HK-2 (cell line): ENCODE measurements at regions not wholly inside any gene's neighbourhood (a gene's known extent, or its start where the extent isn't known, plus 50 kb on each side); places are given as distances from the start of the nearest gene placed in this dataset.

ENCODE experiments used
- DNase-seq: peaks from one replicate; pipeline ENCODE4 v3.0.0-alpha.2; 2018; ENCODE audit not compliant: unreplicated experiment

DNA sequence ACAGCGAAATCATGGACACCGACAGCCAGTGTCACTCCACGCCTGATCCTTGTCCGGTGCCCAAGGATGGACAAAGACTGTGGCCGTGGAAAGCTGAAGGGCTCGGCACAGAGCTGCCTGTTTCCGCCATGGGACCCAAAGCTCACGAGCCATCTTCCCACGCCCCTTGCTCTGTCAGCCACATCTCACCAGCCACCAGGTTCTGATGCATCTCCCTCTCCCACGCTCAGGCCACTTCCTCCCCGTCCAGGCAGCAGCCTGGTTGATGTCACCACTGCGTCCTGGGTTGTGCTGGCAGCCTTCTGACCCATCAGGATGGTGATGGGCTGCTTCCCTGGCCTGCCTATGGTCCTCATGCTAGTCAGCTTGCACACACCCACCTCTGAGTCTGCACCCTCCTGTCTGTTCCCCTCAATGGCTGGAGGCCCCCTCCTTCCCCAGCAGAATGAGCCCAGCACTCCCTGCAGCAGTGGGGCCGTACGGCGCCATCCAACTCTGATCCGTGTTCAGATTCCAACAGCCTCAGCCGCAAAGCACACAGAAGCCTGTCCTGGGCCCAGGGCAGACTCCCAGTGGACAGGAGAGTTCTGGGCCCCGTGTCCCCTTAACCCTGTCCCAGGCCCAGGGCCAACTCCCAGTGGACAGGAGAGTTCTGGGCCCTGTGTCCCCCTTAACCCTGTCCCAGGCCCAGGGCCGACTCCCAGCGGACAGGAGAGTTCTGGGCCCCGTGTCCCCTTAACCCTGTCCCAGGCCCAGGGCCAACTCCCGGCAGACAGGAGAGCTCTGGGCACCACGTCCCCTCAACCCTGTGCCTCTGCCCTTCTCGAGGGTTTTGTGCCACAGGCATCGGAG is 259.5 kb downstream of the BRD1 start:
- DNase-seq: no peak

DNA sequence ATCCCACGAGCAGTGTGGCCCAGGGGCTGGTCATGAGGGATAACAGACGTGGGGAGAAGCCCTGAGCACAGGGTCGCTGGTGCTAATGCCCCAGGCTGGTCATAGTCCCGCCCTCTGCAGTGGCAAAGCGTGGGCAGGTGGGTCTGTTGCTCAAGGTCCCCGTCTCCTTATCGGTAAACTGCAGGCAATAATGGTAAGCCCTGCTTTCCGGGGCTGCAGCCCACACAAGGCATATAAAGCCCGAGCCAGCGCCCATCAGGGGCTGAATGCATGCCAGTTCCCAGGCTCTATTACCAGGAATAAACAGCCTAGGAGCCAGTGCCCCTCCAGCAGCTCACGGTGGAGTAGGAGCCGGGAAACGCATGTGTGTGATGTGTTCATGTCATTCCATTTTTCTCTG is 261.0 kb downstream of the BRD1 start:
- no peak for DNase-seq

DNA sequence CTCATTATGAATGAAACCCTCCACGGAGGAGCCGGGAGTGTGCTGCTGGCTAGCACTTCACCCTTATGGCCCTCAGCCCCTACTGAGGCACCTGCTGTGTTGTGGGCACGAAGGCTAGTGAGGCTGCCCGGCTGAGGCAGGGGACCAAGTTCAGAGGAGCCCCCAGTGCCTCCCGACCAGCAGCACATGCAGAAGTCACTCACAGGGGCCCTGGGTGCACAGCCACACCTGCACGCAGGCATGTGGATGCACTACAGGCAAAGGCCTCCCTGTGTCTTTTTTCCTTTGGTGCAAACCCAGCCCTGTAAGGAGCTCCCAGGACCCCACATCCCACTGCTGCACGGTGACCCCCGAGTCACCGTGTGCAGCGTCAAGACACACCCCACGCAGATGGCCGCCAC is 261.5 kb downstream of the BRD1 start:
- DNase-seq: no peak

- no peak for DNase-seq
Measured at GRCh38 chr22:49565516-49565855, 262.2 kb downstream of the BRD1 start.

- no peak for DNase-seq
Measured at GRCh38 chr22:49564666-49565515, 262.8 kb downstream of the BRD1 start.

- no peak for DNase-seq
Measured at GRCh38 chr22:49564054-49564453, 263.6 kb downstream of the BRD1 start.

DNA sequence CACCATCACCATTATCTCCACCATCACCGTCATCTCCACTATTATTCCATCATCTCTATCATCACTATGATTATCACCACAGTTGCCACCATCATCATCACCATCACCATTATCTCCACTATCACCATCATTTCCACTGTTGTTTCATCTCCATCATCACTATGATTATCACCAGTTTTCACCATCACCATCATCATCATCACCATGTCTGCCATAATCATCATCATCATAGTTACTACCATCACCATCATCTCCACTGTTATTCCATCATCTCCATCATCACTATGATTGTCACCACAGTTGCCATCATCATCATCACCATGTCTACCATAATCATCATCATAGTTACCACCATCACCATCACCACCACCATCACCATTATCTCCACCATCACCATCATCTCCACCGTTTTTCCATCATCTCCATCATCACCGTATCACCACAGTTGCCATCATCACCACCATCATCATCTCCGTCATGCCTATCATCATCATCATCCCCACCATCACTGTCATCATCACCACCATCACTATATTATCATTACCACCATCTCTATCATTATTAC is 264.9 kb downstream of the BRD1 start:
- no peak for DNase-seq

DNA sequence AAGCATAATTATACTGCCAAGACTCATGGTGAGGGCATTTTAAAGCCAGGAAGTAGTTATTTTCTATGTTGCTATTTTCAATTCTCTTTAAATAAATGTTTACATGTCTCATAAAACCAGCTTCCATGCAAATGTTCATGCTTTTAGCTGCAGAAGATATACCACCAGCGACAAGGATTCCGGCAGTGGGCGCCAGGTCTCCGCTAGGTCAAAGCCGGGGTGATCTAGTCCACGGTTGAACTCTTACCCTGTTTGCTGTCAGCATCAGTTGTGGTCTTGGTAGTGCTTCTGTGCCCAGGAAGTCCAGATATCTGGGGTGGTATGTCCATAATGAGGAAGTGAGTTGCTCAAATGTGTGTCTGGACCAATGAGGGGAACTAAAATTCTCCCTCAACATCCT is 265.7 kb downstream of the BRD1 start:
- DNase-seq: no peak

DNA sequence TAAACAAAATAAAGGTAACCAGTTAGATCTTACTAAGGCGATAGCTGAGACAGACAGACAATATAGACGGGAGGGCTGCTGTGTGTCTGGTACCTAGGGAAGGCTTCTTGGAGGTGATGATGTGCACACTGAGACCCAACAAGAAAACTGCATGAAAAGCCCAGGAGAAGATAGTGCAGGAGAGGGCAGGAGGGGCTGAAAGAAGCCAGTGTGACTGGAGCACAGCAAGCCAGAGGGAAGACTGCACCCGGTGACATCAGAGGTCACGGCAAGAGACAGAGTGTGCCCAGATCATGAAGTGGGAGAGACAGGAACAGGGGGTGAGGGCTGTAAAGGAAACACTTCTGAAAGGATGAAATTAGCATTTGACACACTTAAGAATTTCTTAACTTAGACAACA is 266.3 kb downstream of the BRD1 start:
- no peak for DNase-seq

GRCh38 chr22:49555526-49555925 is 272.1 kb downstream of the BRD1 start:
- DNase-seq: no peak

DNA sequence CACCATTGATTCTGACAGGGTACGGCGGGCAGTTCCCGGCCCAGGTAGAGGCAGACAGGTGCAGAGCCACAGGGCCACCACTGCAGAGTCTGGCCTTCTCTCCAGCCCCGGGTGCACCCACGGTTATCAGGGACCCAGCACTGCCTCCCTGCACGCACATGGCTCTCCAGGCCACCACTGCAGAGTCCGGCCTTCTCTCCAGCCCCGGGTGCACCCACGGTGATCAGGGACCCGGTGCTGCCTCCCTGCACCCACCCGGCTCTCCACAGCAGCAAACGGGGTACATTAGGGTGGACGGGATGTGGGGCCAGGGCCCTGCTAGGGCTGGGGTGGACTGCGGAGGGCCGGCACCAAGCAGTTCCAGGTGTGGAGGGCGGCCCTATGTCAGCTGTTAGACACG is 272.9 kb downstream of the BRD1 start:
- no peak for DNase-seq

- no peak for DNase-seq
Measured at GRCh38 chr22:49554296-49554625, 273.4 kb downstream of the BRD1 start.

DNA sequence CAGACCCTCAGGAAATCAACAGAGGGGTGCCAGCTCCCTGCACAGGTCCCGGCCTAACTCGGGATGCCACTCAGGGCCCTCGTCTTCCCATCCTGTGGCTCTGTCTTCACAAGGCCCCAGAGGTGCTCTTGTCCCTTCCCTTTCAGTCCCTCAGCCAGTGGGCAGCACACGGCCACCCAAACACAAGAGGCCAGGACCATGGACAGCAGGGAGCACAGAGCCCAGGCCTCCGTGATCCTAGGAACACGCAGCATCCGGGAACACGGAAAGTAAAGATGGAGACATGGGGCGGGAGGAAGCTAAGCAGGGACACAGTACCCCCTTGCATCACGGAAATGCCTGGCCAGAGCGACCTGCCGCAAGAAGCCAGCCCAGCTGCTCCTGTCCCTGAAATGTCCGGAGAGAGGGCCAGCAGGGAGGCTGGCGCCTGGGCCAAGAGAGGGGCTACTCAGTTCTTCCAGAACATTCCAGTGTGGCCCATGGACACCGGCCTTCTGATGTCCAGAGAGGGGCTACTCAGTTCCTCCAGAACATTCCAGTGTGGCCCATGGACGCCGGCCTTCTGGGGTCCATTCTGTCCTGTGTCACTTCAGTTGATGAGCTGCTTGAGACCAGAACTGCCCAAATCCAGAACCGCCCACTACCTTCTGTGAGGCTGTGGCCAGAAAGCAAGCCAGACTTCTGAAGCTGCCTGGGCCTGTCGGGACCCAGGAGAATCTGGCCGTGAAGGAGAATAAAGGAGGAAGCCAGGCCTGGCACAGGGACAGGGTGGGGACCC is 274.0 kb downstream of the BRD1 start:
- DNase-seq: no peak

GRCh38 chr22:49553076-49553475 is 274.6 kb downstream of the BRD1 start:
- DNase-seq: no peak

DNA sequence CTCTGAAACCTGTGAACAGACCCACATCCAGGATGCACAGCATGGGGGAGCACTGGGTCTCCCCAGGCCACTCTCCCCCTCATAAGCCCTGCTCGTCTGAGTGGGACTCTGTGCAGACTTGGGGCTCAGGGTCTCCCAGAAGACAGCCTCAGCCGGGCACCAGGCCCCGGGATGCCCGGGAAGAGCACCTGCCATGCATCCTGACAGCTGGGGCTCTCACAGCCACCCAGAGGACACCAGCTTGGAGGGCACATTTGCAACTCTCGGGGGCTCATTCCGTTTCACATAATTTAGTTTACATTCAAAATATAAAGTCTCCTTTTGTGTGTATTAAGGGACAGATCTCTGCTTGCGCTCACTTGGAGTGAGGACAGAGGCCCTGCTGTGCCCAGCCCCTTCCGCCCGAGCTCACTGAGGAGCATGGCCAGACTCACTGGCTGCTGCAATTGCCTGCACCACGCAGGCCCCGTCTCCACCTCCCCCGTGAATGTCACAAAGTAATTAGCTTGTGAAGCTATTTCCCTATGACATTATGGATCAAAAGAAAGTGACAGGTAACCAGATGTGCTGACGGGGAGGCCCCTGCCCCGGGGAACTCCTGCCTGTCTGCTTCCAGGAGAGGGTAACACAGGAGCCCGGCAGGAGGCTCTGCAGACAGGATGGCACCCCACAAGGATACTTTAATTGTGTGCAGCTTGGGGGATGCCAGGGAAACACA is 275.6 kb downstream of the BRD1 start:
- DNase-seq: no peak

- no peak for DNase-seq
Measured at GRCh38 chr22:49551446-49551845, 276.2 kb downstream of the BRD1 start.

DNA sequence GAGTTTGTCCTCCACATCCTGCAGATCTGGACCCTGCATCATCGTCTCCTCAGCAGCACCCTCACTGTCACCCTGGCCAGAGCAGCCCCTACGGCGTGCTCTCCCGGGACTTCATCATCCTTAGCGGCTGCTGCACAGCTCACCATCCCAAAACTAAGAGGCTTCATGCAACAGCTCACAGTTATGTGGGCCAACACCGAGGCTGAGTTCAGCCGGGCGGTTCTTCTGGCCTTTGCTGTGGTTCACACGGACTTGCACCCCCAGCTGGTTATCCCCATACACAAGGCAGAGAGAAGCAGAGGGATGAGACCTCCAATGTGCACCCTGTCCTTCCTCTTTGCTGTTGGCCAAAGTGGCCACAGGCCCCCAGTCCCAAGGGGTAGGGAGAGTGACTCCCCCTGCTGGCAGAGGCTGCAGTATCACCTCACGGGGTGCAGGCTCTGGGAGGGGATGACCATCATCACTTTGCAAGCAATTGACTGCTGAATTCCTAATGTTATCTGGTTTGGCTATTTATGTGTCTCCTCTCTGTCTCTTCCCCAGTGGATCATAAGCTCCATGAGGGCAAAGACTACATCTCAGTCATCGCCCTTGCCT is 276.8 kb downstream of the BRD1 start:
- DNase-seq: no peak

DNA sequence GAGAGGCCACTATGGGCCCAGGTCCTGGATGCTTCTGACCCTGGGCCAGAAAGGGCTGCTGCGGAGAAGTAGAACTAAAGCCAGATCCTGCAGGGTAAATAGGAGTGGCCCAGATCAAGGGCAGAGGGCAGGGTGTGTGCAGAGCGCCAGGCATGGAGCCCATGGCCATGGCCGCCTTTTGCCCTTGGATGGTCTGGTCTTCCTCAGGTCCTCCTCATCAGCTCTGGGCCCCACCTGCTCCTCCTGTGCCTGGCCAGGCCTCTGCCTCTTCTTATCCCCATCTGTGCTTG is 277.6 kb downstream of the BRD1 start:
- DNase-seq: no peak

- DNase-seq: no peak
Measured at GRCh38 chr22:49549256-49550140, 278.2 kb downstream of the BRD1 start.
